Activated T-helper 1 cell treated with anti-CD3 and anti-CD28 coated beads, Interleukin-12 subunit alpha, Interleukin-12 subunit beta, Interleukin-2, Interleukin-4 antibody, amounts not matched to agents 30 ng/mL and 10 ng/mL and 1 ng/mL, durations not matched to agents 14 hours and 24 hours and 36 hours (primary cell): ENCODE measurements at regions not wholly inside any gene's neighbourhood (a gene's known extent, or its start where the extent isn't known, plus 50 kb on each side); places are given as distances from the start of the nearest gene placed in this dataset.
"Not testable (repeated sequence)": the region's sequence is repeated elsewhere in the genome, so short reads cannot be mapped to it uniquely, and the experiment has no call there.

Experiments used
- DNase-seq: peaks from one replicate; pipeline ENCODE4 v3.0.0; 2021; ENCODE audit warnings: low spot score
- H3K27ac Mint-ChIP-seq: one replicate; pipeline ENCODE4 v1.8.0; 2021; ENCODE audit warnings: mild to moderate bottlenecking, mixed read lengths
- H3K27me3 Mint-ChIP-seq: one replicate; pipeline ENCODE4 v1.8.0; 2022; ENCODE audit warnings: mild to moderate bottlenecking, moderate library complexity, mixed read lengths; ENCODE audit not compliant: insufficient read depth
- H3K36me3 Mint-ChIP-seq: one replicate; pipeline ENCODE4 v1.8.0; 2021; ENCODE audit warnings: low read depth, mixed read lengths
- H3K4me1 Mint-ChIP-seq: one replicate; pipeline ENCODE4 v1.8.0; 2021; ENCODE audit warnings: low read depth, mixed read lengths
- H3K4me3 Mint-ChIP-seq: one replicate; pipeline ENCODE4 v1.8.0; 2021; ENCODE audit warnings: mild to moderate bottlenecking, moderate library complexity, mixed read lengths
- H3K9me3 Mint-ChIP-seq: one replicate; pipeline ENCODE4 v1.8.0; 2021; ENCODE audit warnings: mixed read lengths
- intact Hi-C: fragments of 100-400 bp; cut with micrococcal nuclease; formaldehyde crosslinking; loops from one replicate; pipeline ENCODE4 v1.15.1; 2024

DNA sequence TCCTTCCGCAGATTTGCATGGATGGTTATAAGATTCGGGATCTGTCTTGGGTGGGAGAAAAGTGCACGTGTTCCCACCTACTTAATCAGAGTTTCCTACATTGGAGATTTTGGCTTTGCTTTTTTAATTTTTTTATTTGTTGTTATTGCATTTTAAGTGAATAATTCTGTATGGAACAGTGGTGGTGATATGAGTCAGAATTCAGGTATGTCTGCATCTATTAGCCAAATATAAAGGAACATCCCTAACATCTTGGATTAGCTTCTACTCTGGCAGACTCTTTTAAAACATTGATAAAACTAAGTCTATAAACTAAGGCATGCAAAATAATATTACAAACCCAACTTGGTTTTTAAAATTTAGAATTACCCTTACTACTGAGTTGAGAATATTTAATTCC lies 659.8 kb upstream of the EPHA5 start:
- Mint-ChIP-seq H3K27ac (no peak overlapping the region), H3K36me3 (no peaks in the 10 kb centered on the region), H3K4me1 (no peaks in the 10 kb centered on the region), H3K4me3 (no peak overlapping the region), H3K9me3 (no peaks in the 10 kb centered on the region), H3K27me3 (no peaks in the 10 kb centered on the region)
- intact Hi-C loops = no loop called here
- DNase-seq = no peak

DNA sequence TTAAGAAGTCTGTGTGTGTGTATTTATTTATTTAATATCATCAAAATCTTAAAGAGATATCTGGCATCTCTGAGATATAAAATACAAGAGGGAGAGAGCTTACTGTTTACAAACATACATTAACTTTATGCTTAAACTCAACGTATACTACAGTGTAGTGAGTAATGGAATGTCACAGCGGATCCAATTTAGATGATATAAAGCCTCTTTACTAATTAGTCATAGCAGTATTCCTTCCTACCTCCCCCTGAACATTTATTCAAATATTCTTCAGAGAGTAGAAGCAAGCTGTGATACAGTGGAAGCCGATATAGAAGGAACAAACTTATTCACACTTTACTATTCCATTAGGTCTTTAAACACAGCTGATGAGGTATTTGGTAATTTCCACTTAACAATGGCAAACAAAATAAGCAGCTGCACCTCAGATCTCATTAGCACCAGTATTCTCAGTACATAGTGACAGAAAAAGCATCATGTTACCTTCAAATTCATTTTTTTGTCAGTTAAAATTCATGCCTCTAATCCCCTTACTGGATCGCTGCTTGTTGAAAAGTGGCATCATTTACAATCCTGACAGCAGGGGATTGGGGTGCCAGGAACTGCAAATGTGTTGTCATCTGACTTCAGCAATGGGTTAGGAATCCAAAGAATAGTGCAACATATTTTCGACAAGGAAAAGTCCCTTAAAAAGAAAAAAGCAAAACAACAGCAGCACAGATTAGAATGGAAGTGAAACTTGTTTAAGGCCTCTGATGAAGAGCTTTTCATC lies 658.7 kb upstream of the EPHA5 start:
- H3K27me3 Mint-ChIP-seq = no peaks in the 10 kb centered on the region
- intact Hi-C loops = no loop called here

DNA sequence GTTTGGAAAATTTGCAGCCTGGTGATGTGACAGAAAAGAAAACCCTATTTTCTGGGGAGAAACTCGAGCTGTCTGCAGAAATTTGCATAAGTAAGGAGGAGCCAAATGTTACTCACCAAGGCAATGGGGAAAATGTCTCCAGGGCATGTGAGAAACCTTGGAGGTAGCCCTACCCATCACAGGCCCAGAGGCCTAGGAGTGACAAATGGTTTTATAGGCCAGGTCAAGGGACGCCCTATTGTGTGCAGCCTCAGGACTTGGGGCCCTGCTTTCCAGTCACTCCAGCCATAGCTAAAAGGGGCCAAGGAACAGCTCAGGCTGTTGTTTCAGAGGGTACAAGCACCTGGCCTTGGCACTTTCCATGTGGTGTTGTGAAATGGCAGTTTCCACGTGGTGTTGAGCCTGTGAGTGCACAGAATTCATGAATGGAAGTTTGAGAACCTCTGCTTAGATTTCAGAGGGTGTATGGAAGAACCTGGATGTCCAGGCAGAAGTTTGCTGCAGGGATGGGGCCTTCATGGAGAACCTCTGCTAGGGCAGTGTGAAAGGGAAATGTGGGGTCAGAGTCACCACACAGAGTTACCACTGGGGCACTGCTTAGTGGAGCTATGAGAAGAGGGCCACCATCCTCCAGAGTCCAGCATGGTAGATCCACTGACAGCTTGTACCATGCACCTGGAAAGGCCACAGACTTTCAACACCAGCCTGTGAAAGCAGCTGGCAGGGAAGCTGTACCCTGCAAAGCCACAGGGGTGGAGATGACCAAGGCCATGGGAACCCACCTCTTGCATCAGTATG lies 637.6 kb upstream of the EPHA5 start:
- no peaks in the 10 kb centered on the region for H3K27me3 Mint-ChIP-seq
- H3K36me3 Mint-ChIP-seq = no peaks in the 10 kb centered on the region
- H3K4me1 Mint-ChIP-seq = no peaks in the 10 kb centered on the region
- H3K9me3 Mint-ChIP-seq = peaks cover 4% of the 10 kb centered on the region
- intact Hi-C loops = no loop called here
- H3K27ac Mint-ChIP-seq = no peak overlapping the region
- no peak overlapping the region for H3K4me3 Mint-ChIP-seq
- no peak for DNase-seq

More for the DNA sequence above, 658.7 kb upstream of the EPHA5 start:
- Mint-ChIP-seq H3K36me3 (no peaks in the 10 kb centered on the region), H3K9me3 (no peaks in the 10 kb centered on the region), H3K4me1 (no peaks in the 10 kb centered on the region), H3K27ac (no peak overlapping the region), H3K4me3 (no peak overlapping the region)
- no peak for DNase-seq

GRCh38 chr4:66300336-66300934 lies 630.1 kb upstream of the EPHA5 start:
- Mint-ChIP-seq H3K27ac (no peak overlapping the region), H3K4me1 (no peaks in the 10 kb centered on the region), H3K9me3 (peaks cover 14% of the 10 kb centered on the region), H3K36me3 (no peaks in the 10 kb centered on the region), H3K4me3 (no peak overlapping the region), H3K27me3 (no peaks in the 10 kb centered on the region)
- DNase-seq = no peak
- intact Hi-C loops = no loop called here

GRCh38 chr4:66298569-66298968 lies 628.3 kb upstream of the EPHA5 start:
- DNase-seq = no peak
- Mint-ChIP-seq H3K27ac (no peak overlapping the region), H3K27me3 (no peaks in the 10 kb centered on the region), H3K9me3 (peaks cover 14% of the 10 kb centered on the region), H3K4me1 (no peaks in the 10 kb centered on the region), H3K4me3 (no peak overlapping the region), H3K36me3 (no peaks in the 10 kb centered on the region)
- intact Hi-C loops = no loop called here

DNA sequence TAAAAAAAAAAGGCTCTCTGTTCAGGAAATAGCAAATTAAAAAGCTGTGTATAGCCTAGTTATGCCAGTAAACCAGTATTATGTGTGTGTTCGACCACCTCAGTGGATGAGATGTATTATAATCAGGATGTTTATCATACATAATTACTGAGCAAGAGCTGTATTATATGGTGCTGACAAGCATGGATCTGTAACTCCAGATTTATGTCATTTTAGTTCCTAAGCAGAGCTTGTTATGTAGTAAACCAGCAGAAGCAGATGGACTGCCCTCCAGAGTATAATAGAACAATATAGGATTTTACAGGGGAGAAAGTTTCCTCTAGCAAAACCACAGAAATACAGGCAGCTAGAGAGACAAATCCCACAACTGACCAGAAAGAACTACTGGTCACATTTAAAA lies 627.4 kb upstream of the EPHA5 start:
- Mint-ChIP-seq H3K27ac (no peak overlapping the region), H3K9me3 (peaks cover 14% of the 10 kb centered on the region), H3K4me1 (no peaks in the 10 kb centered on the region), H3K27me3 (no peaks in the 10 kb centered on the region), H3K4me3 (no peak overlapping the region), H3K36me3 (no peaks in the 10 kb centered on the region)
- no peak for DNase-seq
- intact Hi-C loops = no loop called here

GRCh38 chr4:66294638-66295037 lies 624.3 kb upstream of the EPHA5 start:
- no peaks in the 10 kb centered on the region for H3K27me3 Mint-ChIP-seq
- H3K9me3 Mint-ChIP-seq = peaks cover 9% of the 10 kb centered on the region
- intact Hi-C loops = no loop called here

GRCh38 chr4:66284991-66285451 lies 614.7 kb upstream of the EPHA5 start:
- intact Hi-C loops = no loop called here
- no peaks in the 10 kb centered on the region for H3K9me3 Mint-ChIP-seq
- no peak overlapping the region for H3K27ac Mint-ChIP-seq
- H3K36me3 Mint-ChIP-seq = no peaks in the 10 kb centered on the region
- H3K27me3 Mint-ChIP-seq = no peaks in the 10 kb centered on the region
- no peaks in the 10 kb centered on the region for H3K4me1 Mint-ChIP-seq
- no peak overlapping the region for H3K4me3 Mint-ChIP-seq
- DNase-seq = no peak

More at GRCh38 chr4:66294638-66295037, 624.3 kb upstream of the EPHA5 start:
- DNase-seq = no peak
- Mint-ChIP-seq H3K4me1 (no peaks in the 10 kb centered on the region), H3K36me3 (no peaks in the 10 kb centered on the region), H3K4me3 (no peak overlapping the region), H3K27ac (no peak overlapping the region)

- Mint-ChIP-seq H3K27me3 (no peaks in the 10 kb centered on the region), H3K9me3 (peaks cover 7% of the 10 kb centered on the region), H3K36me3 (no peaks in the 10 kb centered on the region), H3K4me3 (no peak overlapping the region), H3K27ac (no peak overlapping the region), H3K4me1 (no peaks in the 10 kb centered on the region)
- intact Hi-C loops = no loop called here
- no peak for DNase-seq
These were observed 608.8 kb upstream of the EPHA5 start for GRCh38 chr4:66279084-66279483.

- DNase-seq = no peak
- Mint-ChIP-seq H3K27me3 (no peaks in the 10 kb centered on the region), H3K4me1 (no peaks in the 10 kb centered on the region), H3K36me3 (no peaks in the 10 kb centered on the region), H3K27ac (no peak overlapping the region), H3K9me3 (peaks cover 7% of the 10 kb centered on the region), H3K4me3 (no peak overlapping the region)
- intact Hi-C loops = no loop called here
These were observed 605.2 kb upstream of the EPHA5 start for GRCh38 chr4:66275411-66276038.

DNA sequence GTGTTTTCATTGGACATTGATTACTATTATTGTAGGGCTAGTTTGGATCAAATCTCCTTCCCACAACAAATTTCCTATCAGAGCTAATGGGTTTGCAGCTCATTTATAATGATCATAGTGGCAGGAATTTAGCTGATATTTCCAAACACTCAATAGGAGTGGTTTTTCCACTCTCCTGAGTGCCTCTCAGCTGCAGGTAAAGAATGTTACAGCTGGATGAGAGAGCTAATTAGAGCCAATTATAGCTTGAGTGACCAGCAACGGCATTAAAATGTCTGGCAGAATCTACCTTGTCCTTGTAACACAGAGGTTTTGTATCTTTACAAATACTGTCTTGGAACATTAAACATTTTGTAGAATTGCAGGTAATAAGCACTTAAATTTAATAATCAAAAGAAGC lies 602.8 kb upstream of the EPHA5 start:
- Mint-ChIP-seq H3K4me3 (no peak overlapping the region), H3K27me3 (no peaks in the 10 kb centered on the region), H3K36me3 (no peaks in the 10 kb centered on the region), H3K27ac (no peak overlapping the region), H3K9me3 (peaks cover 7% of the 10 kb centered on the region), H3K4me1 (no peaks in the 10 kb centered on the region)
- intact Hi-C loops = no loop called here
- DNase-seq = no peak

DNA sequence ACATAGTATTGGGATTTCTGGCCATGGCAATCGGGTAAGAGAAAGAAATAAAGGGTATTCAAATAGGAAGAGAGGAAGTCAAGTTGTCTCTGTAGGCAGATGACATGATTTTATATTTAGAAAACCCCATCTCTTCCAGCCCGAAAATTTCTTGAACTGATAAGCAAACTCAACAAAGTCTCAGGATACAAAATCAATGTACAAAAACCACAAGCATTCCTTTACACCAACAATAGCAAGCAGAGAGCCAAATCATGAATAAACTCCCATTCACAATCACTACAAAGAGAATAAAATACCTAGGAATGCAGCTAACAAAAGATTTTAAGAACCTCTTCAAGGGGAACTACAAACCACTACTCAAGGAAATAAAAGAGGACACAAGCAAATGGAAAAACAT lies 600.1 kb upstream of the EPHA5 start:
- H3K9me3 Mint-ChIP-seq = peaks cover 18% of the 10 kb centered on the region
- H3K4me1 Mint-ChIP-seq, H3K4me3 Mint-ChIP-seq, H3K27ac Mint-ChIP-seq, DNase-seq, intact Hi-C loops, H3K36me3 Mint-ChIP-seq, H3K27me3 Mint-ChIP-seq: not testable (repeated sequence)

DNA sequence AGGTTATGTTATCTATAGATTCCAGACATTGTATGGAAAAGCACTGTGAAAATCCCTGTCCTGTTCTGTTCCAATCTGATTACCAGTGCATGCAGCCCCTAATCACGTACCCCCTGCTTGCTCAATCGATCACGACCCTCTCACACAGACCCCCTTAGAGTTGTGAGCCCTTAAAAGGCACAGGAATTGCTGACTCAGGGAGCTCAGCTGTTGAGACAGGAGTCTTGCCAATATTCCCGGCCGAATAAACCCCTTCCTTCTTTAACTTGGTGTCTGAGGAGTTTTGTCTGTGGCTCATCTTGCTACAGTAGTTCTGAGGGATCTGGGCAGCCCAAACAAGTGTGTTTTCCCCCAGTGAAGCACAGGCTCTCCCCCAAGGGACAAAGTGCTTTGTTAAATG lies 596.3 kb upstream of the EPHA5 start:
- peaks cover 22% of the 10 kb centered on the region for H3K9me3 Mint-ChIP-seq
- H3K4me1 Mint-ChIP-seq, H3K4me3 Mint-ChIP-seq, H3K36me3 Mint-ChIP-seq, H3K27ac Mint-ChIP-seq, intact Hi-C loops, DNase-seq, H3K27me3 Mint-ChIP-seq: not testable (repeated sequence)
